Osteoblast (primary cell): ENCODE measurements at regions not wholly inside any gene's neighbourhood (a gene's known extent, or its start where the extent isn't known, plus 50 kb on each side); places are given as distances from the start of the nearest gene placed in this dataset.

Experiments
- DNase-seq: peaks from one replicate; pipeline ENCODE4 v3.0.0; 2011; ENCODE audit warnings: low spot score, mixed read lengths; ENCODE audit not compliant: insufficient read length; ENCODE audit errors: missing footprints
- H2AFZ ChIP-seq: 2 replicates; pipeline ENCODE4 v1.6.0; 2011; ENCODE audit warnings: mild to moderate bottlenecking, low read length
- H3K27ac ChIP-seq: 2 replicates; pipeline ENCODE4 v1.5.1; 2011; ENCODE audit warnings: mild to moderate bottlenecking, low read depth, low read length, moderate library complexity
- H3K27me3 ChIP-seq: 2 replicates; pipeline ENCODE4 v1.6.0; 2012; ENCODE audit warnings: mild to moderate bottlenecking, control low read depth, inconsistent platforms, low read length, moderate library complexity; ENCODE audit not compliant: insufficient read depth
- H3K36me3 ChIP-seq: 2 replicates; pipeline ENCODE4 v1.5.1; 2011; ENCODE audit warnings: mild to moderate bottlenecking, low read length, control low read depth, moderate library complexity; ENCODE audit not compliant: insufficient read depth
- H3K4me1 ChIP-seq: 2 replicates; pipeline ENCODE4 v1.5.1; 2011; ENCODE audit warnings: mild to moderate bottlenecking, low read length, control low read depth, moderate library complexity; ENCODE audit not compliant: insufficient read depth
- H3K4me2 ChIP-seq: 2 replicates; pipeline ENCODE4 v1.6.0; 2011; ENCODE audit warnings: mild to moderate bottlenecking, low read length; ENCODE audit not compliant: insufficient read depth
- H3K4me3 ChIP-seq: fragments of 200-600 bp; sonication (generic); 3 replicates; pipeline ENCODE4 v1.5.1; 2012; ENCODE audit warnings: mild to moderate bottlenecking, low read length, inconsistent platforms; ENCODE audit not compliant: insufficient read depth
- H3K79me2 ChIP-seq: 2 replicates; pipeline ENCODE4 v1.6.0; 2012; ENCODE audit warnings: mild to moderate bottlenecking, low read length, control low read depth, inconsistent platforms; ENCODE audit not compliant: insufficient read depth
- H3K9me3 ChIP-seq: 2 replicates; pipeline ENCODE4 v1.5.1; 2011; ENCODE audit warnings: low read depth, low read length, control low read depth
- H4K20me1 ChIP-seq: 2 replicates; pipeline ENCODE4 v1.6.0; 2012; ENCODE audit warnings: mild to moderate bottlenecking, low read length, control low read depth; ENCODE audit not compliant: insufficient read depth
- CTCF ChIP-seq: IDR thresholded peaks from 2 replicates; pipeline ENCODE4 v1.5.1; 2011; ENCODE audit warnings: mild to moderate bottlenecking, low read depth, low read length, moderate library complexity; ENCODE audit errors: extremely low read depth

GRCh38 chr11:8838248-8838647, 72.7 kb upstream of the AKIP1 start:
- Histone ChIP-seq H3K9me3 (no peaks in the 10 kb centered on the region), H3K4me2 (peak overlapping the region; percentile 45), H3K27ac (peak overlapping the region; percentile 52), H3K79me2 (no peaks in the 10 kb centered on the region), H3K4me3 (peak overlapping the region; percentile 17), H2AFZ (peak overlapping the region; percentile 33), H3K4me1 (peaks cover 26% of the 10 kb centered on the region), H3K27me3 (no peaks in the 10 kb centered on the region), H3K36me3 (no peaks in the 10 kb centered on the region), H4K20me1 (no peaks in the 10 kb centered on the region)
- no peak for TF ChIP-seq CTCF
- DNase-seq, result no peak

- Histone ChIP-seq H3K79me2 (no peaks in the 10 kb centered on the region), H3K4me2 (no peak overlapping the region), H3K9me3 (no peaks in the 10 kb centered on the region), H3K36me3 (no peaks in the 10 kb centered on the region), H3K27ac (no peak overlapping the region), H3K27me3 (no peaks in the 10 kb centered on the region), H4K20me1 (no peaks in the 10 kb centered on the region), H2AFZ (no peak overlapping the region), H3K4me1 (peaks cover 17% of the 10 kb centered on the region), H3K4me3 (no peak overlapping the region)
- DNase-seq, result no peak
- no peak for TF ChIP-seq CTCF
Observed at GRCh38 chr11:8839306-8839956, 71.6 kb upstream of the AKIP1 start.

GRCh38 chr11:8839957-8840945, 70.7 kb upstream of the AKIP1 start:
- Histone ChIP-seq H3K27me3 (no peaks in the 10 kb centered on the region), H3K36me3 (no peaks in the 10 kb centered on the region), H3K27ac (no peak overlapping the region), H3K4me2 (no peak overlapping the region), H3K79me2 (no peaks in the 10 kb centered on the region), H3K9me3 (no peaks in the 10 kb centered on the region), H4K20me1 (no peaks in the 10 kb centered on the region), H3K4me3 (no peak overlapping the region), H3K4me1 (peaks cover 14% of the 10 kb centered on the region), H2AFZ (no peak overlapping the region)
- no peak for DNase-seq
- TF ChIP-seq CTCF, result no peak

- Histone ChIP-seq H3K4me2 (no peak overlapping the region), H3K9me3 (no peaks in the 10 kb centered on the region), H3K4me1 (peaks cover 14% of the 10 kb centered on the region), H3K36me3 (no peaks in the 10 kb centered on the region), H3K79me2 (peaks cover 7% of the 10 kb centered on the region), H3K27ac (no peak overlapping the region), H2AFZ (no peak overlapping the region), H3K4me3 (no peak overlapping the region), H4K20me1 (no peaks in the 10 kb centered on the region), H3K27me3 (no peaks in the 10 kb centered on the region)
- no peak for TF ChIP-seq CTCF
- no peak for DNase-seq
Observed at GRCh38 chr11:8841899-8842298, 69.1 kb upstream of the AKIP1 start.
